ENCODE measurements at regions not wholly inside any gene's neighbourhood (a gene's known extent, or its start where the extent isn't known, plus 50 kb on each side); places are given as distances from the start of the nearest gene placed in this dataset.

GRCh38 chr18:22069916-22070315, 99.5 kb upstream of the GATA6 start:
- Histone ChIP-seq H3K27ac (ENCODE audit: insufficient read depth, low read depth, low read length) (no peak overlapping the region), H4K20me1 (replicated peaks; ENCODE audit: control insufficient read depth, extremely low read depth, insufficient read depth, low read length) (no peaks in the 10 kb centered on the region), H3K36me3 (ENCODE audit: control insufficient read depth in 2 of 2, extremely low read depth in 1 of 2, insufficient read depth in 2 of 2, low read length in 2 of 2) (no peaks in the 10 kb centered on the region), H3K4me2 (ENCODE audit: insufficient read depth, low read length) (no peak overlapping the region), H3K27me3 (ENCODE audit: control insufficient read depth in 2 of 2, insufficient read depth in 2 of 2, low read length in 2 of 2) (peaks cover 4 to 8% of the 10 kb centered on the region in 2 experiments), H3K9me3 (replicated peaks; ENCODE audit: control insufficient read depth, insufficient read depth, low read length) (no peaks in the 10 kb centered on the region), H3K79me2 (ENCODE audit: control insufficient read depth, insufficient read depth, low read length) (no peaks in the 10 kb centered on the region), H3K9ac (replicated peaks; ENCODE audit: extremely low read depth, insufficient read depth, low read length) (no peak overlapping the region), H3K4me3 (replicated peaks in 1 of 3; ENCODE audit: insufficient read depth in 1 of 3, low read depth in 1 of 3, low read length in 3 of 3) (no peak overlapping the region), H3K9me1 (replicated peaks; ENCODE audit: control insufficient read depth, extremely low read depth, insufficient read depth, low read length) (no peaks in the 10 kb centered on the region), H2AFZ (ENCODE audit: low read depth, low read length) (no peak overlapping the region), H3K4me1 (ENCODE audit: control insufficient read depth, extremely low read depth, insufficient read depth, low read length) (no peaks in the 10 kb centered on the region)
- DNase-seq (ENCODE audit: low read depth, low spot score) (no peak), FAIRE-seq (no peak)
- dilution Hi-C loops (cut with MboI; ENCODE audit: extremely low pct_ligation_motif_present, low sequenced_read_pairs) = no loop called here
- POLR2A ChIA-PET = no interaction called here
- CTCF ChIA-PET = no interaction called here
- BruUV-seq (replicated peaks) = no TSS peak
- intact Hi-C loops (cut with micrococcal nuclease) = no loop called here
- TF ChIP-seq FOS (IDR thresholded peaks at IDR 0.05; ENCODE audit: borderline replicate concordance, insufficient read depth, low read length) (no peak), EZH2 (IDR thresholded peaks at IDR 0.05; ENCODE audit: borderline replicate concordance, low read depth, low read length, severe bottlenecking) (no peak), POLR2AphosphoS5 (IDR thresholded peaks at IDR 0.05; ENCODE audit: insufficient read depth, low read depth, low read length) (no peak), POLR2A (IDR thresholded peaks at IDR 0.05; ENCODE audit: low read depth, low read length) (no peak), MYC (IDR thresholded peaks at IDR 0.05; ENCODE audit: low read depth, low read length) (no peak), GATA2 (IDR thresholded peaks at IDR 0.05; ENCODE audit: insufficient read depth, insufficient read length, low read depth, low read length) (no peak), CTCF (IDR thresholded peaks at IDR 0.05; ENCODE audit: extremely low read depth in 1 of 2, insufficient read depth in 1 of 2, low read depth in 1 of 2, low read length in 2 of 2) (no peak), JUN (IDR thresholded peaks at IDR 0.05; ENCODE audit: borderline replicate concordance, insufficient read depth, insufficient read length, low read depth) (no peak), MAX (IDR thresholded peaks at IDR 0.05; ENCODE audit: insufficient read depth, insufficient read length) (no peak)

Data from endothelial cell of umbilical vein (primary cell).